K562 (cell line): ENCODE measurements at regions not wholly inside any gene's neighbourhood (a gene's known extent, or its start where the extent isn't known, plus 50 kb on each side); places are given as distances from the start of the nearest gene placed in this dataset.

Experiments used
- ATAC-seq: fragments of 200-7000 bp; cut with Tn5 transposase; 3 replicates; pipeline ENCODE4 v1.9.1; 2020; ENCODE audit warnings: moderate library complexity
- BruUV-seq: library from RNA; stranded (reverse); fragments of 400-500 nt; replicated peaks from 2 replicates; lab custom pipeline; 2021; lab: Mats Ljungman, UMichigan
- CTCF ChIA-PET: fragments of 300-600 bp; formaldehyde crosslinking; extraction: SDS; loops from one replicate; lab custom pipeline; 2021; ENCODE audit warnings: low intra/inter-chr PET ratio; lab: Yijun Ruan, JAX
- POLR2A ChIA-PET: fragments of 300-600, 350-650 bp; sonication (Branson Sonifier 250); formaldehyde crosslinking; extraction: SDS; loops from one replicate; lab custom pipeline; 2021; ENCODE audit warnings: antibody characterized with exemption, inconsistent platforms; lab: Yijun Ruan, JAX
- DNase-seq, 4 experiments: peaks; one replicate each; pipeline versions ENCODE4 v3.0.0 to v3.0.0-alpha.2; 2011 to 2018; ENCODE audit warnings: low spot score in 3 of 4, mixed read lengths in 3 of 4; ENCODE audit errors: extremely low read depth in 1 of 4
- FAIRE-seq: peaks from 2 replicates; lab custom pipeline; 2011; peaks lifted over from hg19 to GRCh38; lab: Jason Lieb, UNC
- H2AFZ ChIP-seq: 2 replicates; pipeline ENCODE4 v1.6.0; 2011; ENCODE audit warnings: low read depth, low read length, control low read depth, inconsistent platforms
- H3K27ac ChIP-seq: fragments of 200-600 bp; 3 replicates; pipeline ENCODE4 v1.8.0; 2011; ENCODE audit warnings: low read depth, mild to moderate bottlenecking, control low read depth, inconsistent platforms, low read length, moderate library complexity, mixed read lengths; ENCODE audit errors: extremely low read depth
- H3K27me3 ChIP-seq, 2 experiments: fragments of 300-600 bp in 1 of 2; 2 replicates in 1 of 2; 3 replicates in 1 of 2; pipeline versions ENCODE4 v1.6.0 to v1.8.0; 2011; ENCODE audit warnings: inconsistent platforms in 2 of 2, low read length in 2 of 2, mild to moderate bottlenecking in 1 of 2, mixed read lengths in 1 of 2, moderate library complexity in 1 of 2; ENCODE audit not compliant: control insufficient read depth in 2 of 2, insufficient read depth in 2 of 2
- H3K36me3 ChIP-seq: fragments of 300-600 bp; 3 replicates; pipeline ENCODE4 v1.8.0; 2011; ENCODE audit warnings: mild to moderate bottlenecking, low read length, inconsistent platforms; ENCODE audit not compliant: control insufficient read depth, insufficient read depth
- H3K4me1 ChIP-seq, 2 experiments: fragments of 200-600 bp in 1 of 2; replicated peaks in 1 of 2; 2 replicates in 1 of 2; 3 replicates in 1 of 2; pipeline versions ENCODE4 v1.5.1 to v1.8.0; 2011; ENCODE audit warnings: inconsistent platforms in 2 of 2, low read length in 2 of 2, mild to moderate bottlenecking in 1 of 2, mixed read lengths in 1 of 2, moderate library complexity in 1 of 2; ENCODE audit not compliant: control insufficient read depth in 2 of 2, insufficient read depth in 2 of 2
- H3K4me2 ChIP-seq: 2 replicates; pipeline ENCODE4 v1.6.1; 2011; ENCODE audit warnings: low read length, control low read depth, inconsistent platforms, mixed read lengths; ENCODE audit not compliant: insufficient read depth
- H3K4me3 ChIP-seq: fragments of 200-600 bp; sonication (generic), shearing (Covaris generic); 2 replicates; pipeline ENCODE4 v1.5.1; 2016; ENCODE audit warnings: control low read depth, inconsistent platforms
- H3K79me2 ChIP-seq: fragments of 200-600 bp; 3 replicates; pipeline ENCODE4 v1.8.0; 2011; ENCODE audit warnings: low read length, inconsistent platforms; ENCODE audit not compliant: control insufficient read depth, insufficient read depth
- H3K9ac ChIP-seq, 2 experiments: 2 replicates each; pipeline versions ENCODE4 v1.6.0 to v1.6.1; 2011; ENCODE audit warnings: low read depth in 2 of 2, low read length in 2 of 2, control low read depth in 1 of 2, inconsistent platforms in 1 of 2, mild to moderate bottlenecking in 1 of 2, mixed read lengths in 1 of 2; ENCODE audit not compliant: insufficient read depth in 1 of 2
- H3K9me1 ChIP-seq: one replicate; pipeline ENCODE4 v1.6.0; 2011; ENCODE audit warnings: inconsistent platforms, mild to moderate bottlenecking, low read length, moderate library complexity; ENCODE audit not compliant: control insufficient read depth, insufficient read depth
- H3K9me3 ChIP-seq: replicated peaks from 2 replicates; pipeline ENCODE4 v1.5.1; 2011; ENCODE audit warnings: low read depth, low read length, inconsistent platforms; ENCODE audit not compliant: control insufficient read depth, insufficient read depth
- H4K20me1 ChIP-seq: replicated peaks from 2 replicates; pipeline ENCODE4 v1.6.1; 2011; ENCODE audit warnings: low read length, inconsistent platforms, mixed read lengths; ENCODE audit not compliant: control insufficient read depth, insufficient read depth
- CTCF ChIP-seq, 3 experiments: IDR thresholded peaks in 2 of 3; conservative IDR thresholded peaks in 1 of 3; 2 replicates each; pipeline ENCODE4 v1.5.1; 2011 to 2012; ENCODE audit warnings: low read length in 3 of 3, mild to moderate bottlenecking in 3 of 3, control low read depth in 2 of 3, improper control_type of control experiment in 1 of 3, inconsistent platforms in 1 of 3, low read depth in 1 of 3, mixed read lengths in 1 of 3, moderate library complexity in 1 of 3; ENCODE audit not compliant: insufficient read depth in 2 of 3
- FOXM1 ChIP-seq, 2 experiments: fragments of 450-650 bp in 1 of 2; sonication (generic) in 1 of 2; formaldehyde crosslinking in 1 of 2; IDR thresholded peaks; 2 replicates each; pipeline versions ENCODE4 v1.6.1 to v1.9.0; 2017 to 2022; ENCODE audit warnings: low read depth in 2 of 2, mild to moderate bottlenecking in 2 of 2, missing genetic modification reagents in 1 of 2, moderate library complexity in 1 of 2
- NR2F6 ChIP-seq: fragments of 450-650 bp; formaldehyde crosslinking; IDR thresholded peaks from 2 replicates; pipeline ENCODE4 v1.4.0; 2020; ENCODE audit warnings: mild to moderate bottlenecking
- RAD21 ChIP-seq, 2 experiments: fragments of 250-450 bp in 1 of 2; fragments of 450-650 bp in 1 of 2; sonication (Bioruptor Pico) in 1 of 2; formaldehyde crosslinking in 1 of 2; IDR thresholded peaks in 1 of 2; conservative IDR thresholded peaks in 1 of 2; 2 replicates each; pipeline versions ENCODE4 v1.4.0 to v1.8.0; 2020 to 2022; ENCODE audit warnings: mild to moderate bottlenecking in 2 of 2, moderate library complexity in 1 of 2
- RBM25 ChIP-seq: fragments of 200-400 bp; formaldehyde crosslinking; IDR thresholded peaks from 2 replicates; pipeline ENCODE4 v1.6.1; 2018; ENCODE audit warnings: low read length, low read depth, moderate library complexity; ENCODE audit not compliant: severe bottlenecking
- ZNF134 ChIP-seq: fragments of 250-450 bp; sonication (Bioruptor Pico); conservative IDR thresholded peaks from 2 replicates; pipeline ENCODE4 v1.4.0; 2020
- ZNF212 ChIP-seq: fragments of 450-650 bp; formaldehyde crosslinking; IDR thresholded peaks from 2 replicates; pipeline ENCODE4 v1.4.0; 2020; ENCODE audit warnings: mild to moderate bottlenecking
- ZNF263 ChIP-seq: sonication (generic); formaldehyde crosslinking; IDR thresholded peaks from 2 replicates; pipeline ENCODE4 v1.8.0; 2022; ENCODE audit warnings: mild to moderate bottlenecking, missing genetic modification reagents, borderline replicate concordance
- WGBS: fragments of 100-300 bp; shearing (Covaris generic); methylation state at CpG from one replicate; pipeline ENCODE4 v1.1.6; 2016; ENCODE audit warnings: low coverage, mixed read lengths; ENCODE audit not compliant: insufficient coverage; ENCODE audit errors: missing lambda C conversion rate; 5-methylcytosine and 5-hydroxymethylcytosine counted together
- in situ Hi-C: fragments of 300-500 bp; cut with MboI; formaldehyde crosslinking; loops from 4 replicates; pipeline ENCODE4 v1.15.0; 2018; ENCODE audit warnings: inconsistent platforms, mixed read lengths
- intact Hi-C: fragments of 100-400 bp; cut with micrococcal nuclease; formaldehyde crosslinking; loops from 2 replicates; pipeline ENCODE4 v1.14.2; 2022
- TF ChIP-seq, protein P1 (sequence below): fragments of 250-450 bp; sonication (Bioruptor Pico); IDR thresholded peaks from 2 replicates; pipeline ENCODE4 v1.5.0; 2020; ENCODE audit warnings: mild to moderate bottlenecking

DNA sequence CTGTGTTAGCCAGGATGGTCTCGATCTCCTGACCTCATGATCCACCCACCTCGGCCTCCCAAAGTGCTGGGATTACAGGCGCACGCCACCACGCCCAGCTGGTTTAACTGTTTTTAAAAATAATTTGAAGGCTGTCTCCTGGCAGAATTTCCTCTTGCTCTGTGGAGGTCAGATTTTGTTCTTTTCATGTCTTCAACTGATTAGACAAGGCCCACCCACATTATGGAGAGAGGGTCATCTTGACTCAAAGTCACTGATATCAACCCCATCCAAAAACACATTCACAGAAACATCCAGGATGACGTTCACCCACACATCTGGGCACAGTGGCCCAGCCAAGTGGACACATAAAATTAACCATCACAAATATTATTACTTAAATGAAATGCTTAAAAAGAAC is 365.4 kb downstream of the DHRSX start:
- CTCF ChIA-PET, result no interaction called here
- no TSS peak for BruUV-seq
- intact Hi-C loops, result no loop called here
- no peak overlapping the region for H3K4me3 ChIP-seq
- H3K27me3 ChIP-seq, result no peaks in the 10 kb centered on the region
- ATAC-seq (no peak), FAIRE-seq (no peak), DNase-seq (no peak)
- TF ChIP-seq ZNF263 (CRISPR knock-in tag) (no peak), RAD21 (CRISPR knock-in tag; conservative IDR thresholded peaks at IDR 0.05 in 1 of 2, IDR thresholded peaks at IDR 0.05 in 1 of 2) (no peak), ZNF134 (CRISPR knock-in tag) (peak; percentile 98), FOXM1 (IDR thresholded peaks at IDR 0.05; ENCODE audit: low read depth) (0 out of 2 replicates have a peak, but pooled peaks have one; percentile 17), FOXM1 (CRISPR knock-in tag; IDR thresholded peaks at IDR 0.05; ENCODE audit: low read depth) (no peak), ZNF212 (CRISPR knock-in tag) (no peak), NR2F6 (CRISPR knock-in tag) (no peak), CTCF (IDR thresholded peaks at IDR 0.05 in 2 of 3, conservative IDR thresholded peaks at IDR 0.05 in 1 of 3; ENCODE audit: insufficient read depth in 2 of 3, low read depth in 1 of 3, low read length in 3 of 3) (no peak), RBM25 (peak; percentile 62)
- TF ChIP-seq, protein P1, sequence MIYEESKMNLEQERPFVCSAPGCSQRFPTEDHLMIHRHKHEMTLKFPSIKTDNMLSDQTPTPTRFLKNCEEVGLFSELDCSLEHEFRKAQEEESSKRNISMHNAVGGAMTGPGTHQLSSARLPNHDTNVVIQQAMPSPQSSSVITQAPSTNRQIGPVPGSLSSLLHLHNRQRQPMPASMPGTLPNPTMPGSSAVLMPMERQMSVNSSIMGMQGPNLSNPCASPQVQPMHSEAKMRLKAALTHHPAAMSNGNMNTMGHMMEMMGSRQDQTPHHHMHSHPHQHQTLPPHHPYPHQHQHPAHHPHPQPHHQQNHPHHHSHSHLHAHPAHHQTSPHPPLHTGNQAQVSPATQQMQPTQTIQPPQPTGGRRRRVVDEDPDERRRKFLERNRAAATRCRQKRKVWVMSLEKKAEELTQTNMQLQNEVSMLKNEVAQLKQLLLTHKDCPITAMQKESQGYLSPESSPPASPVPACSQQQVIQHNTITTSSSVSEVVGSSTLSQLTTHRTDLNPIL (CRISPR knock-in tag), result no peak
- POLR2A ChIA-PET, result no interaction called here
- no peaks in the 10 kb centered on the region for H3K36me3 ChIP-seq
- H3K79me2 ChIP-seq, result no peaks in the 10 kb centered on the region
- H3K9me3 ChIP-seq, result no peaks in the 10 kb centered on the region
- no peaks in the 10 kb centered on the region for H4K20me1 ChIP-seq
- no peak overlapping the region for H3K9ac ChIP-seq
- 6% methylated on average over 6 of the region's 6 CpGs for WGBS
- no peaks in the 10 kb centered on the region for H3K9me1 ChIP-seq
- H2AFZ ChIP-seq, result no peak overlapping the region
- in situ Hi-C loops, result loop anchor here (5.0 to 25.0 kb wide), 3 partner anchors 193 to 823 kb away; no protein-coding TSS in a partner anchor
- no peak overlapping the region for H3K27ac ChIP-seq
- H3K4me1 ChIP-seq, result no peaks in the 10 kb centered on the region
- H3K4me2 ChIP-seq, result no peak overlapping the region
